ENCODE measurements at regions not wholly inside any gene's neighbourhood (a gene's known extent, or its start where the extent isn't known, plus 50 kb on each side); places are given as distances from the start of the nearest gene placed in this dataset.

DNA sequence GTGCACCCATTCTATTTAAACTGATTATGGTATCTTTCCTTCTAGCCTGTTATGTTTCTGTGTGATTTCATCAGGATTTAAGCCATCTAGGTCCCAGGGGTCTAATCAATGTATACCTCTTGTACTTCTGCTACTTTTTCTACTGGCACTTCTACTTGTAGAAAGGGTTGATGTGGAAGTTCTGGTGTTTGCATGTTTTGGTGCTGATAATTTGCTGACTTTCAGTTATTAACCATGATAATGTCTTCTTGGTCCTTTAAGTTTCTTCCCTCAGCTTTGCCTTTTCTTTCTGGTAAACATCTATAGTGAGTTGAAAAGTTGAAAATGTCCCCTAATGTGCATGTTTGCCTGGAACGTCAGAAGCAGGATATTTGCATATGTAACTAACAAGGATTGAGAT is 390.6 kb upstream of the MAP3K7 start:
- TF ChIP-seq, protein P1, sequence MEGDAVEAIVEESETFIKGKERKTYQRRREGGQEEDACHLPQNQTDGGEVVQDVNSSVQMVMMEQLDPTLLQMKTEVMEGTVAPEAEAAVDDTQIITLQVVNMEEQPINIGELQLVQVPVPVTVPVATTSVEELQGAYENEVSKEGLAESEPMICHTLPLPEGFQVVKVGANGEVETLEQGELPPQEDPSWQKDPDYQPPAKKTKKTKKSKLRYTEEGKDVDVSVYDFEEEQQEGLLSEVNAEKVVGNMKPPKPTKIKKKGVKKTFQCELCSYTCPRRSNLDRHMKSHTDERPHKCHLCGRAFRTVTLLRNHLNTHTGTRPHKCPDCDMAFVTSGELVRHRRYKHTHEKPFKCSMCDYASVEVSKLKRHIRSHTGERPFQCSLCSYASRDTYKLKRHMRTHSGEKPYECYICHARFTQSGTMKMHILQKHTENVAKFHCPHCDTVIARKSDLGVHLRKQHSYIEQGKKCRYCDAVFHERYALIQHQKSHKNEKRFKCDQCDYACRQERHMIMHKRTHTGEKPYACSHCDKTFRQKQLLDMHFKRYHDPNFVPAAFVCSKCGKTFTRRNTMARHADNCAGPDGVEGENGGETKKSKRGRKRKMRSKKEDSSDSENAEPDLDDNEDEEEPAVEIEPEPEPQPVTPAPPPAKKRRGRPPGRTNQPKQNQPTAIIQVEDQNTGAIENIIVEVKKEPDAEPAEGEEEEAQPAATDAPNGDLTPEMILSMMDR (IDR thresholded peaks at IDR 0.05; ENCODE audit: control insufficient read depth, extremely low read depth, insufficient read depth), result no peak
- DNase-seq (ENCODE audit: low read depth), result no peak

DNA sequence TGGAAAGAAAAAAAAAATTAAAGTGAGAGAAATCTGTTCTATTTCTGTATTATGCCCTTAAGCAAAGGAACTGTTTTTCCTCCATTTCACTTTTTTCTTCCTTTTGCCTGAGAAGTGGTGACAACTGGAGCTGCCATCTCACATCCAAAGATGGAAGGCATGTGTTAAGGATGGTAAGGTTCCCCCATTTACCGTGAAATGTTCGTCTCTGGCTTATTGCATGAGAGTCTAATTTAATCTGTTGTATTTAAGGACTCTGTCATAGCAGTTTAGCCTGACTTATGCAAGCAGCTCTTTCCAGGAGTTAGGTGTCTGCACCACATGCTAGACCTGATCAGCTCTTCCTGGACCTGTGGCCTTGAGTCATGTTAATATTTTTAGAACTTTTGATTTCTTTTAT is 389.5 kb upstream of the MAP3K7 start:
- TF ChIP-seq, protein P1 (IDR thresholded peaks at IDR 0.05; ENCODE audit: control insufficient read depth, extremely low read depth, insufficient read depth), result no peak
- no peak overlapping the region for H3K4me3 ChIP-seq (ENCODE audit: low read depth, low read length)
- no peak for DNase-seq (ENCODE audit: low read depth)

More for the DNA sequence above, 390.6 kb upstream of the MAP3K7 start:
- no peak overlapping the region for H3K4me3 ChIP-seq (ENCODE audit: low read depth, low read length)

DNA sequence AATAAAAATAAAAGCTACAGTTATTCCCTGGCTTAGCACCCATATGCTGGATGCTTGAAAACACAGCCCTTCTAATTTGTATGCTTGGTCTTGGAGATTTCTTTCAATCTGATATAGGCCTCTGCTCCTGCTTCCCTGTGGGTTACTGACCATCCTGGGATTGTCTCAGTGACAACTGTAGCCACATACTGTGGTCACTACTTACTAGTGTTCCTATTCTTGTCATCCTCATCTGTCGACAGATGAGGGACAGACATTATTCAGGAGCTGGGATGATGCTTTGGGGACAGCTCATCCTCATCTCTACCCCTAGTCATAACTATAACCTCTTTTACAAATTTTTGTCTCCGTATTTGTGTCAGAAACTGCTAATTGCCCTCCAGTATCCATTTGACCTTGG is 388.9 kb upstream of the MAP3K7 start:
- no peak overlapping the region for H3K4me3 ChIP-seq (ENCODE audit: low read depth, low read length)
- TF ChIP-seq, protein P1 (IDR thresholded peaks at IDR 0.05; ENCODE audit: control insufficient read depth, extremely low read depth, insufficient read depth), result no peak
- no peak for DNase-seq (ENCODE audit: low read depth)

DNA sequence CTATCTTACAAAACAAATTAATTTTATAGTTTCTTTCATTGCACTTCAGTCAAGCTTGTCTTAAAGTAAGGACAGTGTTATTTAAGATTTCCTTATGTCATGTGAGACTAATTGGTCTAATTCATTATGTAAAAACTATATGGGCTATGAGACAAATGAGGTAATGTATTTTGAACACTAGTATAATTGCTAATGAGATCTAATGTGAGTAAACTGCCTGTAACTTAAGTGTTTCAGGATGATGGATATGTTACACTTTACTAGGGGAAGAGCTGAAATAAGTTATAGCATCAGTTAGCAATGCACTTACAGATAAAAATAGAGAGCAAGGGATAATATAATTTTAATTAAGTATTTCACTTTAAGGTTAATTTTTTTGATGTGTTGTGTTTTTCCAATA is 386.3 kb upstream of the MAP3K7 start:
- TF ChIP-seq, protein P1 (IDR thresholded peaks at IDR 0.05; ENCODE audit: control insufficient read depth, extremely low read depth, insufficient read depth), result no peak
- no peak overlapping the region for H3K4me3 ChIP-seq (ENCODE audit: low read depth, low read length)
- no peak for DNase-seq (ENCODE audit: low read depth)

DNA sequence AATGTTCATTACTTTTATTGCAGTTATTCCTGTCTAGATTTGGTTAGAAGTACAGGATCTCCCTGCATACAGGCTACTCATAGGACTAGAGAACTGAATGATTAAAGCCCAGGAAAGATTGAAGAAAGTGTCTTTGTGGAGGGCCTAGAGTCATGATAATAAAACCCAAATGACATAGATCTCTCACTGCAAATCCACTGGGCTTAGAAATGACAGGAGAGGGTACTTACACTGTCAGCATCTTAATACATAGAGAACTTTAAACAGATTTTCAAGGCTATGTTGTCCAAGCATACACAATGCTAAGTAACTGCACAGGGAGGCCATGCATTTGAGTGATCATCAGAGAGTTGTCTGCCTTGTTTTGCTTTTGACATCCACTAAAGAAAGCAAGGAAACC is 383.8 kb upstream of the MAP3K7 start:
- no peak for DNase-seq (ENCODE audit: low read depth)
- H3K4me3 ChIP-seq (ENCODE audit: low read depth, low read length), result no peak overlapping the region
- TF ChIP-seq, protein P1 (IDR thresholded peaks at IDR 0.05; ENCODE audit: control insufficient read depth, extremely low read depth, insufficient read depth), result no peak

DNA sequence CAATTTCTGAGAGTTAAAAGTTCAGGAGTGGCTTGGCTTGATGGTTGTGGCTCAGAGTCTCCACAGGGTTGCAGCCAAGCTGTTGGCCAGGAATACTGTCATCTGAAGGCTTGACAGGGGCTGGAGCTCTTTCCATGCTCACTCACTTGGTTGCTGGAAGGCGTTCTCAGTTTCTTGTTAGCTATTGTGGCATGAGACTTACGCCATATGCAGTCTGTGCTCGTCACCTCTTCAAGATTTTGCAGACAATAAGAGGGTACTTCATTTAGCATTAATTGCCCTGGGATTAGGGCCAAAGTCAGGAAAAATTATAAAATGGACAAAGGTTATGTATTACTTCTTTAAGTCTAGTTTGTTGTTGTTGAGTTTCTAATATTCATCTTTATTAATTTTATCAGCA is 380.6 kb upstream of the MAP3K7 start:
- no peak for DNase-seq (ENCODE audit: low read depth)
- no peak overlapping the region for H3K4me3 ChIP-seq (ENCODE audit: low read depth, low read length)
- TF ChIP-seq, protein P1 (IDR thresholded peaks at IDR 0.05; ENCODE audit: control insufficient read depth, extremely low read depth, insufficient read depth), result no peak

DNA sequence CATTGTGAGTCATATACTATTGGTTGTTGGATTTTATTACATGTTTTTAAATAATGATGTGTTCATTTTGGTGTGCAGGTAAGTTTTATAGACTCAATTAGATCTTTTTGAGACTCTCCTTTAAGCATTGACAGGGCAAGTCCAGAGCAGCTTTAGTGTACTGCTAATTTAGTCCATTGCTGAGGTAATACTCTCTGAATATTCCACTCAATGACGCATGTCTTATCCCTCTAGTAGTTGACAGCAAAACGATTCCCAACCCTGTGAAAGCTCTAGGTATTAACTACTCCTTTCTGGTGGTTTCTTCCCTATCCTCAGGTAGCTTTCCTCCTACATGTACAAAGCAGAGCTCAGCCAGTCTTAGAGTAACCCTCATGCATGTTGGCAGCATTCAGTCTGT is 373.5 kb upstream of the MAP3K7 start:
- H3K4me3 ChIP-seq (ENCODE audit: low read depth, low read length), result no peak overlapping the region
- TF ChIP-seq, protein P1 (IDR thresholded peaks at IDR 0.05; ENCODE audit: control insufficient read depth, extremely low read depth, insufficient read depth), result no peak
- no peak for DNase-seq (ENCODE audit: low read depth)
